ENCODE measurements at regions not wholly inside any gene's neighbourhood (a gene's known extent, or its start where the extent isn't known, plus 50 kb on each side); places are given as distances from the start of the nearest gene placed in this dataset.

DNA sequence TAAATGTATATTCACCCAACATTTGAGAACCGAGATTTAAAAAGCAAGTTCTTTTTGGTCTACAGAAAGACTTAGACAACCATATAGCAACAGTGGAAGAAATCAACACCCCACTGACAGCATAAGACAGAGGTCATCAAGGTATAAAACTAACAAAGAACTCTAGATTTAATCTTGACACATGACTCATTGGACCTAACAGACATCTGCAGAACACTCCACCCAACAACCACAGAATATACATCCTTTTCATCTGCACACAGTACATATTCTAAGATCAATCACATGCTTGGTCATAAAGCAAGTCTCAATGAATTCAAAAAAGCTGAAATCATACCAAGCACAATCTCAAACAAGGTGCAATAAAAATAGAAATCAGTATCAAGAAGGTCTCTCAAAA lies 65.8 kb downstream of the SPIN4 start:
- no peaks in the 10 kb centered on the region for H3K27me3 ChIP-seq (ENCODE audit: insufficient read depth, low read length)
- no peak overlapping the region for H2AFZ ChIP-seq (ENCODE audit: low read length)
- DNase-seq (ENCODE audit: insufficient read length, low spot score, missing footprints) = no peak
- H3K4me3 ChIP-seq (ENCODE audit: insufficient read depth, low read length) = no peak overlapping the region
- H3K9me3 ChIP-seq (ENCODE audit: low read depth, low read length) = no peaks in the 10 kb centered on the region
- no peak overlapping the region for H3K27ac ChIP-seq (ENCODE audit: low read depth, low read length)
- H3K4me2 ChIP-seq (ENCODE audit: insufficient read depth, low read length) = no peak overlapping the region
- H3K4me1 ChIP-seq (ENCODE audit: insufficient read depth, low read length) = no peaks in the 10 kb centered on the region
- TF ChIP-seq, protein P1, sequence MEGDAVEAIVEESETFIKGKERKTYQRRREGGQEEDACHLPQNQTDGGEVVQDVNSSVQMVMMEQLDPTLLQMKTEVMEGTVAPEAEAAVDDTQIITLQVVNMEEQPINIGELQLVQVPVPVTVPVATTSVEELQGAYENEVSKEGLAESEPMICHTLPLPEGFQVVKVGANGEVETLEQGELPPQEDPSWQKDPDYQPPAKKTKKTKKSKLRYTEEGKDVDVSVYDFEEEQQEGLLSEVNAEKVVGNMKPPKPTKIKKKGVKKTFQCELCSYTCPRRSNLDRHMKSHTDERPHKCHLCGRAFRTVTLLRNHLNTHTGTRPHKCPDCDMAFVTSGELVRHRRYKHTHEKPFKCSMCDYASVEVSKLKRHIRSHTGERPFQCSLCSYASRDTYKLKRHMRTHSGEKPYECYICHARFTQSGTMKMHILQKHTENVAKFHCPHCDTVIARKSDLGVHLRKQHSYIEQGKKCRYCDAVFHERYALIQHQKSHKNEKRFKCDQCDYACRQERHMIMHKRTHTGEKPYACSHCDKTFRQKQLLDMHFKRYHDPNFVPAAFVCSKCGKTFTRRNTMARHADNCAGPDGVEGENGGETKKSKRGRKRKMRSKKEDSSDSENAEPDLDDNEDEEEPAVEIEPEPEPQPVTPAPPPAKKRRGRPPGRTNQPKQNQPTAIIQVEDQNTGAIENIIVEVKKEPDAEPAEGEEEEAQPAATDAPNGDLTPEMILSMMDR (IDR thresholded peaks at IDR 0.05; ENCODE audit: extremely low read depth, low read depth, low read length) = no peak
- H3K36me3 ChIP-seq (ENCODE audit: insufficient read depth, low read length) = no peaks in the 10 kb centered on the region
- no peaks in the 10 kb centered on the region for H3K79me2 ChIP-seq (ENCODE audit: insufficient read depth, low read length)
- H4K20me1 ChIP-seq (ENCODE audit: insufficient read depth, low read length) = no peaks in the 10 kb centered on the region

DNA sequence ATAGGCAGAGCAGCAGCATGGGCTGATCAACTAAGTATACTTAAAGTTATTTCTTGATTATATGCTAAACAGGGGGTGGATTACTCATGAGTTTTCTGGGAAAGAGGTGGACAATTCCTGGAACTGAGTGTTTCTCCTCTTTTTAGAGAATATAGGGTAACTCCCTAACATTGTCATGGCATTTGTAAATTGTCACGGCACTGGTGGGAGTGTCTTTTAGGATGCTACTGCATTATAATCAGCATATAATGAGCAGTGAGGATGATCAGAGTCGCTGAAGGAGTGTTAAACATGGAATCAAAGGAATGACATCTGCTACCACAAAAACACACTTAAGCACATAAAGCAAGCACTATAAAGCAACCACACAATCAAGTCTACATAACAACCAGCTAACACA lies 66.5 kb downstream of the SPIN4 start:
- no peaks in the 10 kb centered on the region for H3K9me3 ChIP-seq (ENCODE audit: low read depth, low read length)
- H2AFZ ChIP-seq (ENCODE audit: low read length) = no peak overlapping the region
- H3K4me2 ChIP-seq (ENCODE audit: insufficient read depth, low read length) = no peak overlapping the region
- DNase-seq (ENCODE audit: insufficient read length, low spot score, missing footprints) = no peak
- H3K4me3 ChIP-seq (ENCODE audit: insufficient read depth, low read length) = no peak overlapping the region
- H3K4me1 ChIP-seq (ENCODE audit: insufficient read depth, low read length) = no peaks in the 10 kb centered on the region
- H3K79me2 ChIP-seq (ENCODE audit: insufficient read depth, low read length) = no peaks in the 10 kb centered on the region
- H3K36me3 ChIP-seq (ENCODE audit: insufficient read depth, low read length) = no peaks in the 10 kb centered on the region
- H3K27me3 ChIP-seq (ENCODE audit: insufficient read depth, low read length) = no peaks in the 10 kb centered on the region
- H4K20me1 ChIP-seq (ENCODE audit: insufficient read depth, low read length) = no peaks in the 10 kb centered on the region
- TF ChIP-seq, protein P1 (IDR thresholded peaks at IDR 0.05; ENCODE audit: extremely low read depth, low read depth, low read length) = no peak
- no peak overlapping the region for H3K27ac ChIP-seq (ENCODE audit: low read depth, low read length)

DNA sequence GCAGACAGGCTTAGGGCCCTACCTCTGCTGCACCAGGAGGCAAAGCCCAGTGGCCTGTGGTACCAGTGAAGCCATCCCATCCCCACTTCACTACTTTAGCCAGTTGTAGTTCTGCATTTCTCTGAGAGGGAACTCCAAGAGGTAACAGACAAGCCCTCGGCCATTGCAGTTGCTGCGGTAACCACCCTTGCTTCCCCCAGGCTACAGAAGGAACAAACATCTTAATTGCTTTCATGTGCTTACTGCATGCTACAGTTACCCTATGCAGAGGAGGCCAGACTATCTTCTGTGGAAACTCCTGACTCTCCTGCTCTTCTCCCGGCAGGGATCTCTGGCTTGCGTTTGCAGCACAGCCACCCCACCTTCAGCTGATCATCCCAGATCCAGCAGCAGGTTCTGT lies 67.8 kb downstream of the SPIN4 start:
- Histone ChIP-seq H4K20me1 (ENCODE audit: insufficient read depth, low read length) (no peaks in the 10 kb centered on the region), H3K4me3 (ENCODE audit: insufficient read depth, low read length) (no peak overlapping the region), H3K4me1 (ENCODE audit: insufficient read depth, low read length) (no peaks in the 10 kb centered on the region), H3K9me3 (ENCODE audit: low read depth, low read length) (no peaks in the 10 kb centered on the region), H2AFZ (ENCODE audit: low read length) (no peak overlapping the region), H3K36me3 (ENCODE audit: insufficient read depth, low read length) (no peaks in the 10 kb centered on the region), H3K79me2 (ENCODE audit: insufficient read depth, low read length) (no peaks in the 10 kb centered on the region), H3K27ac (ENCODE audit: low read depth, low read length) (no peak overlapping the region), H3K4me2 (ENCODE audit: insufficient read depth, low read length) (no peak overlapping the region), H3K27me3 (ENCODE audit: insufficient read depth, low read length) (no peaks in the 10 kb centered on the region)
- no peak for DNase-seq (ENCODE audit: insufficient read length, low spot score, missing footprints)
- TF ChIP-seq, protein P1 (IDR thresholded peaks at IDR 0.05; ENCODE audit: extremely low read depth, low read depth, low read length) = no peak

DNA sequence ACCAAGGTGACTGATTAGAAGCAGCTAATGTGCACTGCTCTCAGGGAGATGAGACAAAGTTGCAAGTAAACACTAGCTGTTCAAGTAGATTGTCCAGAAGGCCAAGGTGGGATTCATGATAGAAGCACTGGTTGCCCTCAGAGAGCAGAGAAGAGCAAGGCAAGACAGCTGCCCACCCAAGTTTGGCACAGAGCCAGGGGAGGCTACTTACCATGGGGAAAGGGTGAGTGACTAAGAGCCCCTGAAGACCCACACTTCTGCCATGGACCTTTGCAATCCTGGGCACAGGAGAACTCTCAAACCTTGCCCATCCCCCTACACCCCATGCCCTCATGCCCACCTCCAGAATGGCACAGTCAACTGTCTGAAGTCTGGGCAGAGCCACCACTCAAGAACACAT lies 68.3 kb downstream of the SPIN4 start:
- Histone ChIP-seq H4K20me1 (ENCODE audit: insufficient read depth, low read length) (no peaks in the 10 kb centered on the region), H3K79me2 (ENCODE audit: insufficient read depth, low read length) (no peaks in the 10 kb centered on the region), H2AFZ (ENCODE audit: low read length) (no peak overlapping the region), H3K27ac (ENCODE audit: low read depth, low read length) (no peak overlapping the region), H3K36me3 (ENCODE audit: insufficient read depth, low read length) (no peaks in the 10 kb centered on the region), H3K4me1 (ENCODE audit: insufficient read depth, low read length) (no peaks in the 10 kb centered on the region), H3K4me3 (ENCODE audit: insufficient read depth, low read length) (no peak overlapping the region), H3K9me3 (ENCODE audit: low read depth, low read length) (no peaks in the 10 kb centered on the region), H3K4me2 (ENCODE audit: insufficient read depth, low read length) (no peak overlapping the region), H3K27me3 (ENCODE audit: insufficient read depth, low read length) (no peaks in the 10 kb centered on the region)
- TF ChIP-seq, protein P1 (IDR thresholded peaks at IDR 0.05; ENCODE audit: extremely low read depth, low read depth, low read length) = no peak
- no peak for DNase-seq (ENCODE audit: insufficient read length, low spot score, missing footprints)

Measured in osteoblast (primary cell).